ENCODE measurements at regions not wholly inside any gene's neighbourhood (a gene's known extent, or its start where the extent isn't known, plus 50 kb on each side); places are given as distances from the start of the nearest gene placed in this dataset.

DNA sequence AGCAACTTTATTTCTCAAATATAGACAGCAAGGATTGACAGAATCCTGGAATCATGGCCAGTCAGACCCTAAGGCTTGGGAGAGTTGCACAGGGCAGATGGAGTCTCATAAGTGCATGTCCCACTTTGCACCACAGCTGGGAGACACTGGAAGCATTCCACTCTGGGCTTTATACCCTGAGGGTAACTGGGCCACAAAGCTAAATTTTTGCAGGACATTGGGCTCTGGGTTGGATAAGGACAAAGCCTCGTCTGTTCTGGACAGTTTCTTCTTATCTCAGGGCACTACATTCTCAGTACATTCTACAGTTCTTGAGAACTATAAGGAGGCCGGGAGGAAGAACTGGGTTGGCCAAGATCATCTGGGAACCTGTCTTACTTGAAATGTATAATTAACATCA, 158.3 kb upstream of the IGFBP3 start:
- Mint-ChIP-seq H3K27me3 (no peaks in the 10 kb centered on the region), H3K4me3 (no peak overlapping the region), H3K4me1 (no peaks in the 10 kb centered on the region), H3K36me3 (no peaks in the 10 kb centered on the region), H3K9me3 (peaks cover 0 to 4% (median under 1%) of the 10 kb centered on the region in 8 donors), H3K27ac (no peak overlapping the region)
- H3K4me3 ChIP-seq (ENCODE audit: low read length in 2 of 2), result no peak overlapping the region
- intact Hi-C loops (cut with micrococcal nuclease), result loop anchor here (1.0 kb wide), 1 partner anchor 24 kb away; no protein-coding TSS in a partner anchor
- POLR2A ChIA-PET (ENCODE audit: partially characterized antibody), result no interaction called here
- CTCF ChIA-PET (ENCODE audit: partially characterized antibody), result no interaction called here
- no peak for DNase-seq
- H3K4me1 ChIP-seq (ENCODE audit: insufficient read depth, low read length), result no peaks in the 10 kb centered on the region
- no peaks in the 10 kb centered on the region for H3K9me3 ChIP-seq (ENCODE audit: control insufficient read depth in 1 of 2, low read length in 2 of 2)
- H3K36me3 ChIP-seq (ENCODE audit: insufficient read depth, low read length), result no peaks in the 10 kb centered on the region
- no peak overlapping the region for H3K27ac ChIP-seq (ENCODE audit: low read depth, low read length)
- no peaks in the 10 kb centered on the region for H3K27me3 ChIP-seq (ENCODE audit: insufficient read depth, low read length)

- no peak overlapping the region for H3K4me3 ChIP-seq (ENCODE audit: low read length in 2 of 2)
- H3K9me3 ChIP-seq (ENCODE audit: control insufficient read depth in 1 of 2, low read length in 2 of 2), result no peaks in the 10 kb centered on the region
- H3K36me3 Mint-ChIP-seq, result no peaks in the 10 kb centered on the region
- H3K9me3 Mint-ChIP-seq, result peaks cover 0 to 4% (median under 1%) of the 10 kb centered on the region in 8 donors
- ChIA-PET CTCF (ENCODE audit: partially characterized antibody) (no interaction called here), POLR2A (ENCODE audit: partially characterized antibody) (no interaction called here)
- H3K4me1 Mint-ChIP-seq, result no peaks in the 10 kb centered on the region
- intact Hi-C loops (cut with micrococcal nuclease), result no loop called here
- H3K27me3 ChIP-seq (ENCODE audit: insufficient read depth, low read length), result no peaks in the 10 kb centered on the region
- no peak overlapping the region for H3K27ac ChIP-seq (ENCODE audit: low read depth, low read length)
- H3K27ac Mint-ChIP-seq, result no peak overlapping the region
- H3K36me3 ChIP-seq (ENCODE audit: insufficient read depth, low read length), result no peaks in the 10 kb centered on the region
- no peak for DNase-seq
- no peaks in the 10 kb centered on the region for H3K4me1 ChIP-seq (ENCODE audit: insufficient read depth, low read length)
- H3K27me3 Mint-ChIP-seq, result no peaks in the 10 kb centered on the region
- no peak overlapping the region for H3K4me3 Mint-ChIP-seq
These were observed 155.5 kb upstream of the IGFBP3 start for GRCh38 chr7:46076527-46076926.

DNA sequence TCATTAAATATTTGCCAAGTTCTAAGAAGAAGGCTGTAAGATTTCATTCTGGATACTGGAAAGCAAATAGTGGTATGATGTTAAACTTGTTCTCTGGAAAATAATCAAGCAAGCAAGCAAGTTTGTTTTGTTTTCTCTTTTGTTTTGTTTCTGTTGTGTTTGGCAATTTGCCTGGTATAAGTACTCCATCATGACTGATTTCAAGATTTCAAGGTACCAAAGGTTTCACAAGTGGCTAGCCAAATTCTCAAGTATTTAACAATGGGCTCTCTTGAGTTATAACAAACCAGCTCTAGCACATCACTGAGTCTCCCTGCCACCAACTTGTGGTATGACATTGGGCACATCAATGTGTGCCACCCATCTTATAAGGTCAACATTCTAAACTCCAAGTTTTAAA, 151.7 kb upstream of the IGFBP3 start:
- Mint-ChIP-seq H3K27ac (no peak overlapping the region), H3K9me3 (peaks cover 0 to 4% (median 0%) of the 10 kb centered on the region in 8 donors), H3K27me3 (no peaks in the 10 kb centered on the region), H3K4me3 (no peak overlapping the region), H3K4me1 (no peaks in the 10 kb centered on the region), H3K36me3 (no peaks in the 10 kb centered on the region)
- POLR2A ChIA-PET (ENCODE audit: partially characterized antibody), result no interaction called here
- CTCF ChIA-PET (ENCODE audit: partially characterized antibody), result no interaction called here
- intact Hi-C loops (cut with micrococcal nuclease), result no loop called here
- no peaks in the 10 kb centered on the region for H3K4me1 ChIP-seq (ENCODE audit: insufficient read depth, low read length)
- H3K9me3 ChIP-seq (ENCODE audit: control insufficient read depth in 1 of 2, low read length in 2 of 2), result no peaks in the 10 kb centered on the region
- no peak overlapping the region for H3K4me3 ChIP-seq (ENCODE audit: low read length in 2 of 2)
- H3K36me3 ChIP-seq (ENCODE audit: insufficient read depth, low read length), result no peaks in the 10 kb centered on the region
- no peaks in the 10 kb centered on the region for H3K27me3 ChIP-seq (ENCODE audit: insufficient read depth, low read length)
- DNase-seq, result no peak
- H3K27ac ChIP-seq (ENCODE audit: low read depth, low read length), result no peak overlapping the region

GRCh38 chr7:46071601-46072000, 150.5 kb upstream of the IGFBP3 start:
- intact Hi-C loops (cut with micrococcal nuclease), result no loop called here
- peaks cover 0 to 4% (median 0%) of the 10 kb centered on the region in 8 donors for H3K9me3 Mint-ChIP-seq
- H3K4me3 Mint-ChIP-seq, result no peak overlapping the region
- no peaks in the 10 kb centered on the region for H3K36me3 Mint-ChIP-seq
- ChIA-PET POLR2A (ENCODE audit: partially characterized antibody) (no interaction called here), CTCF (ENCODE audit: partially characterized antibody) (no interaction called here)
- H3K27ac Mint-ChIP-seq, result no peak overlapping the region
- no peaks in the 10 kb centered on the region for H3K36me3 ChIP-seq (ENCODE audit: insufficient read depth, low read length)
- no peaks in the 10 kb centered on the region for H3K27me3 ChIP-seq (ENCODE audit: insufficient read depth, low read length)
- no peaks in the 10 kb centered on the region for H3K4me1 Mint-ChIP-seq
- H3K9me3 ChIP-seq (ENCODE audit: control insufficient read depth in 1 of 2, low read length in 2 of 2), result no peaks in the 10 kb centered on the region
- no peaks in the 10 kb centered on the region for H3K27me3 Mint-ChIP-seq
- no peak for DNase-seq
- H3K4me3 ChIP-seq (ENCODE audit: low read length in 2 of 2), result no peak overlapping the region
- H3K27ac ChIP-seq (ENCODE audit: low read depth, low read length), result no peak overlapping the region
- H3K4me1 ChIP-seq (ENCODE audit: insufficient read depth, low read length), result no peaks in the 10 kb centered on the region

GRCh38 chr7:46071076-46071475, 150.0 kb upstream of the IGFBP3 start:
- intact Hi-C loops (cut with micrococcal nuclease), result no loop called here
- Mint-ChIP-seq H3K27ac (no peak overlapping the region), H3K9me3 (peaks cover 0 to 3% (median 0%) of the 10 kb centered on the region in 8 donors), H3K4me1 (no peaks in the 10 kb centered on the region), H3K27me3 (no peaks in the 10 kb centered on the region), H3K36me3 (no peaks in the 10 kb centered on the region), H3K4me3 (no peak overlapping the region)
- H3K9me3 ChIP-seq (ENCODE audit: control insufficient read depth in 1 of 2, low read length in 2 of 2), result no peaks in the 10 kb centered on the region
- POLR2A ChIA-PET (ENCODE audit: partially characterized antibody), result no interaction called here
- no peak overlapping the region for H3K4me3 ChIP-seq (ENCODE audit: low read length in 2 of 2)
- H3K27ac ChIP-seq (ENCODE audit: low read depth, low read length), result no peak overlapping the region
- CTCF ChIA-PET (ENCODE audit: partially characterized antibody), result no interaction called here
- no peaks in the 10 kb centered on the region for H3K36me3 ChIP-seq (ENCODE audit: insufficient read depth, low read length)
- DNase-seq, result no peak
- no peaks in the 10 kb centered on the region for H3K27me3 ChIP-seq (ENCODE audit: insufficient read depth, low read length)
- no peaks in the 10 kb centered on the region for H3K4me1 ChIP-seq (ENCODE audit: insufficient read depth, low read length)

- Histone ChIP-seq H3K27me3 (ENCODE audit: insufficient read depth, low read length) (no peaks in the 10 kb centered on the region), H3K9me3 (ENCODE audit: control insufficient read depth in 1 of 2, low read length in 2 of 2) (no peaks in the 10 kb centered on the region), H3K4me3 (ENCODE audit: low read length in 2 of 2) (no peak overlapping the region), H3K36me3 (ENCODE audit: insufficient read depth, low read length) (no peaks in the 10 kb centered on the region), H3K27ac (ENCODE audit: low read depth, low read length) (no peak overlapping the region), H3K4me1 (ENCODE audit: insufficient read depth, low read length) (no peaks in the 10 kb centered on the region)
- Mint-ChIP-seq H3K4me3 (no peak overlapping the region), H3K27ac (no peak overlapping the region), H3K36me3 (no peaks in the 10 kb centered on the region), H3K27me3 (no peaks in the 10 kb centered on the region), H3K9me3 (no peaks in the 10 kb centered on the region), H3K4me1 (no peaks in the 10 kb centered on the region)
- no peak for DNase-seq
- intact Hi-C loops (cut with micrococcal nuclease), result no loop called here
- ChIA-PET POLR2A (ENCODE audit: partially characterized antibody) (no interaction called here), CTCF (ENCODE audit: partially characterized antibody) (no interaction called here)
These were observed 147.1 kb upstream of the IGFBP3 start for GRCh38 chr7:46068159-46068558.

DNA sequence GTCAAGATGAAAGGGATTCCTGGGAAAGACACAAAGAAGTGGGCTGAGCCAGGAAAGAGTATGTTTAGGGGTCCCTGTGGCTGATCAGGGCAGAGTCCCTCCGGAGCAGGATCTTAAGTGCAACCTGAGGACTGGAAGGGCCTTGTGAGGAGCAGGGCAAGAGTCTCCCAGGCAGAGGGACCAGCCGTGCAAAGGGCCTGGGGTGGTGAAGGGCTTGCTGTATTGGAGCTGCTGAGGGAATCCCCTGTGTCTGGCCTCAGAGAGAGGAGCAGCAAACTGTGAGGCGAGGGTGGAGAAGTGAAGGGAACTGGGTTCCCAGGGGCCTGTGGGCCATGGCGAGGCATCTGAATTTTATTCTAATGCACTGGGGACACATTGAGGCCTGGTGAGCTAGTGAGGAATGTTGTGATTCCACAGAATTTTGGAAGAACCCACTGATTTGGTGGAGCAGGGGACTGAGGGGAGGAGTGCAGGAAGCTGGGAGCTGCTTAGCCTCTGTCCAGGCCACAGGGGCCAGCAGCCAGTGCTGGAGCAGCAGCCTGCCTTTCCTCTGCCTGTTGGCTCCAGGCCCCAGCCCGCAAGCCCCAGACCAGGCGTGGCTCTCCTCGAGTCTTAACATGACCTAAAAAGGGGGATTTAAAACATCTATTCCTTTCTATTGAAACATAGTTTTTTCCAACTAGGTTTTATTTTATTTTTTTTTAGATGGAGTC, 138.4 kb upstream of the IGFBP3 start:
- intact Hi-C loops (cut with micrococcal nuclease), result no loop called here
- ChIA-PET CTCF (ENCODE audit: partially characterized antibody) (no interaction called here), POLR2A (ENCODE audit: partially characterized antibody) (no interaction called here)
- Histone ChIP-seq H3K9me3 (ENCODE audit: control insufficient read depth in 1 of 2, low read length in 2 of 2) (no peaks in the 10 kb centered on the region), H3K27ac (ENCODE audit: low read depth, low read length) (no peak overlapping the region), H3K27me3 (ENCODE audit: insufficient read depth, low read length) (no peaks in the 10 kb centered on the region), H3K36me3 (ENCODE audit: insufficient read depth, low read length) (no peaks in the 10 kb centered on the region), H3K4me1 (ENCODE audit: insufficient read depth, low read length) (no peaks in the 10 kb centered on the region), H3K4me3 (ENCODE audit: low read length in 2 of 2) (no peak overlapping the region)
- no peak for DNase-seq
- Mint-ChIP-seq H3K9me3 (peaks cover 0 to 2% (median 0%) of the 10 kb centered on the region in 8 donors), H3K36me3 (no peaks in the 10 kb centered on the region), H3K4me3 (no peak overlapping the region), H3K4me1 (no peaks in the 10 kb centered on the region), H3K27me3 (no peaks in the 10 kb centered on the region), H3K27ac (no peak overlapping the region)
